NT2/D1 (cell line): ENCODE measurements at regions not wholly inside any gene's neighbourhood (a gene's known extent, or its start where the extent isn't known, plus 50 kb on each side); places are given as distances from the start of the nearest gene placed in this dataset.

Source experiments
- DNase-seq: peaks from one replicate; pipeline ENCODE4 v3.0.0-alpha.2; 2011; ENCODE audit warnings: low read depth, low spot score
- H3K27me3 ChIP-seq: 2 replicates; pipeline ENCODE4 v1.6.0; 2011; ENCODE audit warnings: mild to moderate bottlenecking; ENCODE audit not compliant: insufficient read length, insufficient read depth
- H3K36me3 ChIP-seq: 2 replicates; pipeline ENCODE4 v1.6.1; 2011; ENCODE audit warnings: mild to moderate bottlenecking, low read length, mixed read lengths; ENCODE audit not compliant: insufficient read depth, insufficient read length
- H3K4me1 ChIP-seq: 2 replicates; pipeline ENCODE4 v1.5.1; 2011; ENCODE audit not compliant: insufficient read depth, insufficient read length
- H3K4me3 ChIP-seq: 2 replicates; pipeline ENCODE4 v1.5.1; 2011; ENCODE audit warnings: low read depth; ENCODE audit not compliant: insufficient read length
- H3K9ac ChIP-seq: 2 replicates; pipeline ENCODE4 v1.6.0; 2011; ENCODE audit warnings: low read depth; ENCODE audit not compliant: insufficient read length
- H3K9me3 ChIP-seq: 2 replicates; pipeline ENCODE4 v1.5.1; 2011; ENCODE audit warnings: mild to moderate bottlenecking, low read length; ENCODE audit not compliant: insufficient read depth
- SUZ12 ChIP-seq: IDR thresholded peaks from 2 replicates; pipeline ENCODE4 v1.6.1; 2011; ENCODE audit not compliant: insufficient read length, insufficient read depth; ENCODE audit errors: extremely low read depth
- YY1 ChIP-seq: IDR thresholded peaks from 2 replicates; pipeline ENCODE4 v1.6.1; 2011; ENCODE audit not compliant: insufficient read length, insufficient read depth
- ZNF274 ChIP-seq: IDR thresholded peaks from 2 replicates; pipeline ENCODE4 v1.6.1; 2011; ENCODE audit warnings: mild to moderate bottlenecking, low read depth, low read length

- Histone ChIP-seq H3K36me3 (no peaks in the 10 kb centered on the region), H3K27me3 (no peaks in the 10 kb centered on the region), H3K9ac (no peak overlapping the region), H3K4me1 (no peaks in the 10 kb centered on the region), H3K4me3 (no peak overlapping the region), H3K9me3 (no peaks in the 10 kb centered on the region)
- no peak for DNase-seq
- no peak for TF ChIP-seq ZNF274
- no peak for TF ChIP-seq YY1
- TF ChIP-seq SUZ12 = no peak
These were observed 92.7 kb upstream of the RPL34 start for GRCh38 chr4:108527723-108528122.

DNA sequence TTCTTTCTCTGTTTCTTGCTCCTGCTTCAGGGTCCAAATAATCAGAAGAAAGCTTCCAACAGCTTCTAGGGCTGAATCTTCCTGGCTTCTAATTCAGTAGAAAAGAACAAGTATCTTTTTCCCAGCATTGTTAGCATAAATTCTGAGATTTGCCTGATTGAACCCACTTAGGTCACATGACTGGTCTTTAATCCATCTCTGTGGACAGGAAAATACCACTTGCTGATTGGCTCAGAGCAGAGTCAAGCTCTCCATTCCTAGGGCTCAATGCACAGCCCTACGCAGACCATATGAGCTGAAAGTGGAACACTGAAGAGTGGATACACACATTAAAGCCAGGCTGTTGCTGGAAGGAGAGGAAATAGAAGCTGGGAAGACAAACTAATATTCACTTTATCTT, 99.6 kb upstream of the RPL34 start:
- Histone ChIP-seq H3K4me1 (no peaks in the 10 kb centered on the region), H3K27me3 (no peaks in the 10 kb centered on the region), H3K36me3 (no peaks in the 10 kb centered on the region)

DNA sequence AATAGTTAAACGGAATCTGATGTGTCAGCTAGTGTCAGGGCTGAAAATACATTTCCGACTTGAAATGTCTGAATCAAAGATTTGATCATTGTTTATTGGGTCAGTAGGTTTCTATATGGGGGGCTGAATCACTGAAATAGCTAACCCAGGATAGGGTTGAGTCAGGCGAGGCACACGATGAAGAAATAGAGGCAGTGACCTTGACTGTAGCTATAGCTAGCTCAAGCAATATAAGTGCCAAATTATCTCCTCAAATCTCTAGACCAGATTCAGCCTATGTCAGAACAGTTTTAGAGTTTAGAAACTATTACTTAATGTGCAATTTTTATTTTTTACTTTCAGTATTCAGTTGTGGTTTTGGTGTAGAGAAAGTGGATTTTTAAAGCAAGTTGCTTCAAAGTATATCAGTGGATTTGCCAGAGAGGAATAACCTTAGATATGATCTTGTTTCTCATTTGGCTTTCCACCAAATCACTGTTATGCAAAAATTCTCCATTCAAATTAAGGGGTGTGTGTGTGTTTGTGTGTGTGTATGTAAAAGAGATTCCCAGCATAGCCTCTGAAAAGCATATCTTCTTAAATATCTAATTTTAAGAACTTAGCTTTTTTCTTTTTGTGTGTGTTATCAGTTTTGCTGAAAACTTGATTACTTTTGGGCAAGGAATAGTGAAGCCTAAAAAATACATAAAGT, 100.3 kb upstream of the RPL34 start:
- H3K9me3 ChIP-seq = no peaks in the 10 kb centered on the region
- no peak for TF ChIP-seq YY1
- no peak for TF ChIP-seq ZNF274
- no peak for TF ChIP-seq SUZ12
- H3K27me3 ChIP-seq = no peaks in the 10 kb centered on the region
- no peak for DNase-seq
- H3K9ac ChIP-seq = no peak overlapping the region
- no peak overlapping the region for H3K4me3 ChIP-seq
- no peaks in the 10 kb centered on the region for H3K36me3 ChIP-seq
- no peaks in the 10 kb centered on the region for H3K4me1 ChIP-seq

More for the DNA sequence above, 99.6 kb upstream of the RPL34 start:
- no peak for TF ChIP-seq YY1
- no peak for TF ChIP-seq ZNF274
- no peak for TF ChIP-seq SUZ12
- Histone ChIP-seq H3K9ac (no peak overlapping the region), H3K4me3 (no peak overlapping the region), H3K9me3 (no peaks in the 10 kb centered on the region)
- no peak for DNase-seq

GRCh38 chr4:108519208-108519833, 101.1 kb upstream of the RPL34 start:
- Histone ChIP-seq H3K36me3 (no peaks in the 10 kb centered on the region), H3K9me3 (no peaks in the 10 kb centered on the region), H3K4me1 (no peaks in the 10 kb centered on the region), H3K4me3 (no peak overlapping the region), H3K27me3 (no peaks in the 10 kb centered on the region), H3K9ac (no peak overlapping the region)
- DNase-seq = no peak
- no peak for TF ChIP-seq ZNF274
- no peak for TF ChIP-seq YY1
- TF ChIP-seq SUZ12 = no peak

DNA sequence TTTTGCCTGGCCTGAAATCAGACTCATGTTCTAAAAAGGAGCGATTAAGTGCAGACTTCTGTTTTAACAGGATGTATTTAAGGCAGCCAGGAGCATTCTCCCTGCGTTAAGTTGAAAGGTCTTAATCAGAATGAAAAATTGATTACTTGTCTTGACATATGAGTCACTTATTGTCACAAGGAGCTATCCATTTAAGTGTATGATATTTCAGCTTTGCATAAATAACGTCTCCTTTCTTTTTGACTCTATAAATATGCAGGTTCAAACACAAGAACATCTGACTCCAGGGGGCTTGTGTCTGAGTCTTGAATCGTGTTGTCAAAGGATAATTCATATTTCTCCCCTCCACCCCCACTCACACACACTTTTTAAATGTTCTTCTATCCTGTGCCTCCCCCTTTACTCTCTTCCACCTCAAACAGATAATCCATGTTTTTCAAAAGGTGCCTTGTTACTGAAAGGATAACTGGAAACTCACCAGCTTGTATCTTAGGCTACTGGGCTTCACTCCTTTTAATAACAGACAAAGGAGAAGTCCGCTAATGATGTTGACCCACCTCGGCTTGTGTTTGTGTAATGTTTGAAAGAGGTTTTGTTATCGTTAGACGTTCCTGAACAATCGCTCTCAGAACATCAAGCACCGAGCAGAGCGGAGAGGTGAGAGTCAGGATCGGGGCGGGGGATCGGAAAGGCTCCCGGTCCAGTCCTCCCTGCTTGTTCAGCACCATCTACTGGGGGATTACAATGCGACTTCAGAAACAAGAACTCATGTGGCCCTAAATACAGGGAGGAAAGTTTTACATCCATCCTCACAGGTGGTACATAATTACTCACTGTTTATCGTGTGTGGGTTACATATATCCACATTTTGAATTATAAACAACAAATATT, 107.5 kb upstream of the RPL34 start:
- peak; percentile 6 for DNase-seq
- Histone ChIP-seq H3K4me3 (no peak overlapping the region), H3K36me3 (no peaks in the 10 kb centered on the region), H3K9me3 (no peaks in the 10 kb centered on the region), H3K27me3 (peaks cover 24% of the 10 kb centered on the region), H3K4me1 (no peaks in the 10 kb centered on the region), H3K9ac (no peak overlapping the region)
- TF ChIP-seq YY1 (no peak), SUZ12 (no peak), ZNF274 (no peak)

DNA sequence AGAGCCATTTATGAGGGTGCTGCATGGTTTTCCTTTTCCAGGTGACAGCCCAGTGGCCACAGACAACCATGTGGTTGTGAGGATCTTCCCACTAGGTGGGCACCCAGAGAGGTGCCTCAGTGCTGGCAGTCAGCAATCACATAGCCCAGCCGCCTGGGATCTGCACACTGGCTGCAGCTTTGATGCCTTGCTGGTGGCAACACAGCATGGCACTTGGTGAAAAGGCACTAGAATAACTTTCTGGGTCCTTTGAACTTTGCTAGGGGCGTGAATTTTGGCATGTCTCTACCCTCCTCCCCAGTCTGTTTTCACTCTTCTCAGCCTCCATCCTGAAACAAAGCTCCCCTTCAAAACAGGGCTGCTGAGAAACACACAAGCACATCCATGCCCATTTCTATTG, 108.8 kb upstream of the RPL34 start:
- H3K9me3 ChIP-seq = no peaks in the 10 kb centered on the region
- no peak for DNase-seq
- TF ChIP-seq SUZ12 (no peak), YY1 (no peak), ZNF274 (no peak)
- no peaks in the 10 kb centered on the region for H3K4me1 ChIP-seq
- peaks cover 24% of the 10 kb centered on the region for H3K27me3 ChIP-seq
- H3K4me3 ChIP-seq = no peak overlapping the region
- no peaks in the 10 kb centered on the region for H3K36me3 ChIP-seq
- no peak overlapping the region for H3K9ac ChIP-seq

GRCh38 chr4:108502356-108502755, 118.0 kb upstream of the RPL34 start:
- TF ChIP-seq YY1 = no peak
- no peak for TF ChIP-seq ZNF274
- no peak for TF ChIP-seq SUZ12
- Histone ChIP-seq H3K27me3 (no peaks in the 10 kb centered on the region), H3K9ac (no peak overlapping the region), H3K4me3 (no peak overlapping the region), H3K9me3 (peaks cover 15% of the 10 kb centered on the region; the same call in 1 of the 2 replicates), H3K36me3 (no peaks in the 10 kb centered on the region), H3K4me1 (no peaks in the 10 kb centered on the region)
- no peak for DNase-seq
